Activated CD8-positive, alpha-beta memory T cell treated with anti-CD3 and anti-CD28 coated beads for 48 hours (primary cell): ENCODE measurements at regions not wholly inside any gene's neighbourhood (a gene's known extent, or its start where the extent isn't known, plus 50 kb on each side); places are given as distances from the start of the nearest gene placed in this dataset.

Experiments used
- DNase-seq, 3 experiments: peaks; one replicate each; pipeline ENCODE4 v3.0.0-alpha.2; 2020; ENCODE audit warnings: low read depth in 2 of 3, low spot score in 2 of 3

DNA sequence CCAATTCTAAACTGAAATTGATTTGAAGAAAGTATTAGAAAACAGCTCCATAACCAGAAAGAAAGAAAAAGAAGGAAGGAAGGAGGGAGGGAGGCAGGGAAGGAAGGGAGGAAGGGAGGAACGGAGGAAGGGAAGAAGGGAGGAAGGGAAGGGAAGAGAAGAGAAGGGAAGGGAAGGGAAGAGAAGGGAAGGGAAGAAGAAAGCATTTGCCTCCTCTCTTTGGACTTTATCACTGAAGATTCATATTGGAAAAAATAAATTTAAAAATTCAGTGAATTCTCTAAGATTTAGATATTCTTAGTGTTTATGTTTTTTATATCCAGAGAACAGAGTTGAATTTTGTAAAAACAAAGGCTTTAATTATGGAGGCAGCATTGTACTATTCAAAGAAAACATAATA lies 68.5 kb upstream of the NXT1 start:
- DNase-seq = no peak

DNA sequence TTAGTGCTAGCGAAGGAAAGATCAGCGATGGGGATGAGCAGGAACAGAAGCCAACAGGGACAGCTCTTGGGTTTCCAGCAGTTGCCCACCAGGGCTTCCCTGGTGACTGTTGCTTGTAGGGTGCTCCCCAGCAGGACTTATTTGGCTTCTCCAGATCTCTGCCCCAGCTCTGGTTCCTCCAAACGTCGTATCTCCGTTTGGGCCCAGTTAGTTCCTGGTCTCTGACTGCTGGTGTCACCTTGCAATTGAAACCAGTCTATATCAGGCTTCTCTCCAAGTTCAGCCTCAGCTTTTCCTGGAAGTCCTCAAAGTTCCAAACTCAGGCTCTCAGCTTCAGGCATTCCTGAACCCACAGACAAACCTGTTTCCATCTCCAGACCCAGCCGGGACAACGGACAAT lies 70.8 kb upstream of the NXT1 start:
- DNase-seq = no peak

DNA sequence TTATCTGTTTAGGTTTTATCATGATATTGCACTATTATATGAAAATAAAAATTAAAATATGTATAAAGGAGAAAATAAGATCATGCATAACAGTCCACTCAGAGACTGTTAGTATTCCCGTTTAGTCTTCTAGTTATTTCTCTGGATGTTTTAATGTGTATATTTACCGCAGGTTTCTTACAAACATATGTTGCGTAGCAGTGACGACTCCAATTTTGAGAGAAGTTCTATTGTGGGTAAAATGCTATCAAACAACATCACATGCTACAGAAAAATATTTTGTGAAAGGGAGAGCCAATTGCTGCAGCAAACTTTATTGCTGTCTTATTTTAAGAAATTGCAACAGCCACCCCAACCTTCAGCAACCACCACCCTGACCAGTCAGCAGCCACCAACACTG lies 72.4 kb upstream of the NXT1 start:
- DNase-seq = no peak

DNA sequence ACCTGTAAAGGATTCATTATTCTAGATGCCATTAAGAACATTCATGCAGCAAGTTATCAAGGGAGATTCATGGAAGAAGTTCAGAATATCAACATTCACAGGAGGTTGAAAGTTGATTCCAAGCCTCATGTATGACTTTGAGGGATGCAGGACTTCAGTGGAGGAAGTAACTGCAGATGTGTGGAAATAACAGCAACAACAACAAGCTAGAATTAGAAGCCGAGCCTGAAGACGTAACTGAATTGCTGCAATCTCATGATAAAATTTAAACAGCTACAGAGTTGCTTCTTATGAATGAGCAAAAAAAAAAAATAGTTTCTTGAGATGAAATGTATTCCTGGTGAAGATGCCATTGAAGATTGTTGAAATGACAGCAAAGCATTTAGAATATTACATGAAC lies 73.3 kb upstream of the NXT1 start:
- no peak for DNase-seq

DNA sequence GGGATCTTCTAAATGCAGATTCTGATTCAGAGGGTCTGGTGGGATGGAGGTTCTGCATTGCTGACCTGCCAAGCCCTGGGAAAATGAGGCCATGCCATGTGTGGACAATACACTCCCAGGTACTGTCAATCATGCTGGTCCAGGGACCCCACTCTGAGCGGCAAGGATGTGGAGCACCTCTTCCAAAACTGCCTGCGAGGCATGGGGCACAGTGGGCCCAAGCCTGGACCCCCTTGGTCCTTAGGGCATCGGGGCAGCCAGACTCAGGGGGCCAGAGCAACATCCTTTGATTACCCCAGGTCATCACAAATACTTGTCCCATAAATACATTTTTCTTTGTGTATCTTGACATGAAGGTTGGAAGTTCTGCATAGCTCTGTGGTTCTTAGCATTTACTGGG lies 76.8 kb upstream of the NXT1 start:
- DNase-seq = no peak

DNA sequence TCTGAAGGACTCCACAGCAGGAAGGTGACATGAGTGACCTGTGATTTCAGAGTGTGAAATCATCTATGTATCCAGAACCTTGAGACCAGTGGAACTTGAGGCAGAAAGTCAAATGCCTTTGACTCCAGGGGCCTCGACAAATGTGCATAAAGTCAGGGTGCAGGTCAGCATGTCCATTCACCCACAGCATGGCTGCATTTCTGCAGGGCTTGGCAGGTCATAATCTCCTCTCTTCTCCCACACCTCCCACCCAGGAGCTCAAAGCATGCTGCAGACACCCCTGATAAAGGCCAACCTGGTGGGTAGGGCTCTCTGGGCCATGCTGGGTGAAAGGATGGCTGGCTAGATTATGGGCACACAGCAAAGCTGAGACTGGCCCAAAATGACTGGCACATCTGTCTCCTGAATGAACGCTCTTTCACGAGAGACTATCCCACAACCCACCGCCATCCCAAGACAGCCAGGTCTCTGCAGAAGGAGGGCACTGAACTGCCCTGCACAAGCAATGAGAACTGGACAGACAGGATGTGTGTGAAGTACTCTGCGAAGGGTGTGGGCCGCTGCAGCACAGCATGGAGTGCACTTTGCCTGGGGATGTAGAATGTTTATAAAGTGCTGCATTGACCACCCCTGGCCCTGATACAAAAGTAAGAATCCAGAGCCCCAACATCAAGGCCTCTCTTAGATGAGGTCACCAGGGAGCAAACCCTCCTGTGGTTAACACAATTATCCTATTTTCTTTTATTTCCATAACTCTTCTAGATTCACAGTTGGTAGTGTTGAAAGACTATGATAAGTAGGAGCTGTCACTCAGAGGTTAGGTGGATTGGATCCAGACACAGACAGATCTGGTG lies 78.2 kb upstream of the NXT1 start:
- no peak for DNase-seq

DNA sequence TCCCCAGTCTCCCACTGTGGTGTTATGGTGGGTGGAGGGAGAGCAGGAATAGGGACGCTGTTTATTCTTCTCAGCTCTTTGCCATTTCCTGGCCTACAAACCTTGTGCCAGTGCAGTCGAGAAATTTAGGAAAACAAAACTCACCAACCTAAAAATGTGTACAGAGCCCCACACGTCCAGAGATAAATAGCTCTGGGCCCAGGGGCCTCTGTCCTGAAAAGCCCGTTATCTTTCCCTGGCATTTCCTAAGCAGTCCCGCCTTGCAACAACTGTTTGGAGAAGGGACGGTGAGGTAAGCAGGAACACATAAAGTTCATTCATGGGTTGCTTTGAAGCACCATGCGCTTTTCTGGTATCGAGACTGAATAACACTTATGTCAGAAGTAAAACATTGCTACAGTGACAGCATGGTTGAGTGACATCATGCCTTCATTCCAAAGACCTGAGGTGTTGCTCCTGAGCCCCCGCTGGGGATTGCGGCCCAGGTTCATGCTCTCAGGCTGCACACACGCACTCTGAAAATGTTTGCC lies 80.1 kb upstream of the NXT1 start:
- DNase-seq = no peak

DNA sequence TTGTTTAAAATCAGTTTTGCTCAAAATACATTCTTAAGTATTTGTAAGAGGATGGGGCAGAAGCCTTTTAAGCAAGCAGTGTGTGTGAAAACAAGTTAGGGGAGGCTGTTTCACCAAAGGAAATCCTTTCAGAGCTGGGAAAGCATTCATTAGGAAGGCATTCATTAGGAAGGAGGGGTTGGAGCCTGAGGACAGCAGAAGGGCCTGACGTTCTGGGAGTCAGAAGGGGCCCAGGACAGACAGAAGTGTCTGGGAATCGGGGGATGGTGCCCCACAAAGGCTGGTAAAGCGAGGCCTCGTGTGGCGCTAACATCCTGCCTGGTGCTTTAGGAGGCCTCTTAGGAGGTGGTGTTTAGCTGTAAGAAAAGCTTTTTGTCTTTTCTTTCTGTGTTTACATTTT lies 80.6 kb upstream of the NXT1 start:
- DNase-seq = no peak

DNA sequence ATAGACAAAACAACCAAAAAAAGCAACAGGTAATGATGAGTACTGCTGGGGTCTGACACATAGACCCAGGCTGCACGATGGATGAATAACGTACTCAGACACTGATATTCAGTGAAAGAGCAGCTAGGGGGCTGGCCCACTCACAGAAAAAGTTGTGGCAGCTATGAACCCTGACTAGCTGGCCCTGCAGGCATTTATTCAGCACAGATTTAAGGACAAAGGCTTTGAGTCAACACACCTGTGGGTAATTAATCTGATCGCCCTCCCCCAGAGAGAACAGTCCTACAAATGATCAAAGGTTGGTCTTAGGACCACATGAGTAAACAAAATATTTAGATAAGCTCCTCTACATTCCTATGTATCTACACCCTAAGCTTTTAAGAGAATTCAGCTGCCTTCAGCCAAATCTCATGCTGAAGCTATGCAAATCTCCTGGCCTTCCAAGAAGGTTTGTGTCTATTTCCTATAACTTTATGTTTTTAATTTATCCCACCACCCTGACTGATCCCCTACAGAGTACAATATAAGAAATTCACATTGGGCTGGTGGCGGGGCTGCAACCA lies 81.7 kb upstream of the NXT1 start:
- DNase-seq = no peak

DNA sequence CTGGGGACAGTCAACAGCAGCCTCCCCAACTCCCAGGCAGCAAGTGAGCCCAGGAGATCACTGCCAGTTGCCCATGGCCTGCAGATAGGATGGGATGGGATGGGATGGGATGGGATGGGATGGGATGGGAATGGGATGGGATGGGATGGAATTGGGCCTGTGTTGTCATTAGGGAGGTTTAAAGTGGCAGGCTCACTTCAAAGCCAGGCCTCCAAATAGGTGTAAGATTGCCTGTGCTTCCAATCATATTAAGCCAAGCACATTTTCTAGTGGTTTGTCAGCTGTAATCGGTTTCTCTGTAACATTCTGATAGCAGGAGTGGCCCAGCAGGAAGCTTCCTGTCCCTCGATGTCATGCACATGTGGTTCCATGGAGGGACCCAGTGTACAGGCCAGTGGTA lies 82.7 kb upstream of the NXT1 start:
- DNase-seq = no peak

DNA sequence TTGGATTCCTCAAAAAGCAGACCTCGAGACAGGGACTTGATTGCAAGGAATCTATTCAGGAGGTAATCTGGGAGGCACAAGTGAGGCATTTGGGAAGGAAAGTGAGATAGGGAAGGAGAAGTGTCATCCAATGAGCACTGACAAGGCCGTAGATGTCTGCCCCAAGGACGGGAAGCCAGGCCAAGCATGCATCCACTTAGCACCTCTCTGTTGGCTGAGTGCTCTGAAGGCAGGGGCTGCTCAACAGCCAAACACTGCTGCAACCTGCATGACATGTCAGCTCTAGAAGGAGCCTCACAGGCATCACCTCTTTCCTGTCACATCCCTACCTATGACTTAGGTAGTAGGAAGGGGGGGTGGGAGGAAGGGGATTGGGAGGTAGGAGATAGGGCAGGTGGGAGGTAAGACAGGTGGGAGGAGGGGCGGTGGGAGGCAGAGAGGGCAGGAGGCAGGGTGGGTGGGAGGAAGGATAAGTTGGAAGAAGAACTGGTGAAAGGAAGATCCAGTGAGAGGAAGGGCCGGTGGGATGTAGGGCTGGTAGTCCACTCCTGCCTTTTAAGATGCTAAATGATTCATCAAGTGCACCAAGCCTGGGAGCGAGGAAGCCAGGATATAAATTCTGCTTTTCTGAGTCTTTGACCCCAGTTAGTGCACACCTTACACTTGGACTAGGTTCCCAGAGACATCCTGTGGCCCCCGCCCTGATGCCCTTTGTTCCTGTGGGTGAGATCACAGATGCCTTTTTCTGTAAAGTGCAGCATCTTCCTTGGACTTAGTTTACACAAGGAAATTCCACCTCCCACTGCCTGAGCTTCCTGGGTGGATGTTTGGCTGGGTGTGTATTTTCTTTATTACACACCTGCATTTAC lies 83.8 kb upstream of the NXT1 start:
- no peak for DNase-seq

DNA sequence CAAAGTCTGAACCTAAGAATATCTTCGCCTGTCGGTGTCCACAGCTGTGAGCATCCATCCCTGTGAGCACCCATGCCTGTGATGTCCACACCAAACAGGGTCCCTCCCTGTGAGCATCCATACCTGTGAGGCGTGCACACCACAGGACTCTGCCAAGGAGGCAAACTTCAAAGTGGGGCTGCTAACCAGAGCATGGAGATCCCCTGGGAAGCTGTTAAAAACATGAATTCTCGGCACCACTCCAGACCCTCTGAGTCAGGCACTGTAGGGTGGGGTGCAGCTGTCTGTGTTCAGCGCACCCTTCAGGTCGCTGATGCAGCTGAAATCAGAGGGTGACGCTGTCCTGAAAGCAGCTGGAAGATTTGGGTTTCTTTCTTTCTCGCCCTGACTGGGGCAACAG lies 85.4 kb upstream of the NXT1 start:
- DNase-seq = no peak

DNA sequence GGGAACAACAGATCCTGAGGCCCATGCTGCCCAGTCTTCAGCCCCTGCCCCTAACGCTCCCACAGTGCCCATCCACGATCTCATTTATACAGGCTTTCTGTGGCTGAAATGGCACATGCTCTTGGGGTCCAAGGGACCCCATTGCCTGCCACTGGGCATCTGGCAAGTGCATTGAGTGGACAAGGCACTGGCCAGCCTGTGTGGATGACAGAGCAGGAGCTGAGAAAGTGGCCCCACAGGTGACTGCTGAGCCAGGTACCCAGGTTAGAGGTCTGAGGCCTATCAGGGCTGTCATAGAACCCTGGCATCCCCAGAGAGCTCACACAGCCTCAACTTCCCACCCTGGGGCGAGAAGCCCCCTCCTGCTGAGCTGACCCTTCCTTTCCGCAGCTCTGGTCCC lies 86.0 kb upstream of the NXT1 start:
- no peak for DNase-seq

DNA sequence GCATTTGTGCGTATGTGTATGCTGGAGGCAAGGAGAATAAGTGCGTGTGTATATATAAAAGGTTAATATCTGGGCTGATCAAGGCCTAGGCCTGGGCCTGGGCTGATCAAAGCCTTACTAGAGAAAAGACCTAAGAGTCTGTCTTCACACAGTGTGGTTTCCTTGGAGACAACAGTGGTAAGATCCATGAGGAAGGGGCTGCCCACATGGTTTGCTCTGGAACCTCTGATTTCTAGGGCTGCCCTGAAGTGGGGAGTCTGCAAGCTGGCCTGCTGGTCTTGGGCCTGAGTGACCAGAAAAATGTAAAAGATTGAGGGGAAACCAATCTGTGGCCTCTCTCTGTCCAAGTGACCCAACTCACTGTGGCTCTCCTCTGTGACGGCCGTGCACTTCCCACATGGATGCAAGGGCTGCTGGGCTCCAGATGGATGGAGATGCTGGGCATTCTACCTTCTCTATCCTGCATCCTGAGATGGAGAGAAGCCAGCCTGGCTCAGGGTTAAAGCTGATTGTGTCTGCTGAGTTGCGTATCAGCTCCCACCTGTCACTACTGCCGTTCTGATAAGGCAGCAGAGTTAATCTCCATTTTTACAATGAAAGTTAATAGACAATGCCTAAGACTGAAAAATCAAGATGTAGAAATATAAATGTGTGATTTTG lies 90.3 kb upstream of the NXT1 start:
- DNase-seq = no peak

DNA sequence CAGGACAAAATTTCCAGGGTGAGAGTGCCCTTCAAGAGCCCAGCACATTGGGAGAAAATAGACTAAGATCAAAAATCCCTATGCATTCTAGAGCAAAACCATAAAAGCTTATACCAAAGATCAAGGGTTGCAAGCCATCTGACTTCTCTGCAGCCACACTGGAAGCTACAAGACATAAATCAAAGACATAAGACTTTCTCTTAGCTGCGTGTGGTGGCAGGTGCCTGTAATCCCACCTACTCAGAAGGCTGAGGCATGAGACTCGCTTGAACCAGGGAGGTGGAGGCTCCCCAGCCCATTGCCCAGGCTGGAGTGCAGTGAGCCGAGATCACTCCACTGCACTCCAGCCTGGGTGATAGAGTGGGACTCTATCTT lies 91.9 kb upstream of the NXT1 start:
- DNase-seq = no peak

DNA sequence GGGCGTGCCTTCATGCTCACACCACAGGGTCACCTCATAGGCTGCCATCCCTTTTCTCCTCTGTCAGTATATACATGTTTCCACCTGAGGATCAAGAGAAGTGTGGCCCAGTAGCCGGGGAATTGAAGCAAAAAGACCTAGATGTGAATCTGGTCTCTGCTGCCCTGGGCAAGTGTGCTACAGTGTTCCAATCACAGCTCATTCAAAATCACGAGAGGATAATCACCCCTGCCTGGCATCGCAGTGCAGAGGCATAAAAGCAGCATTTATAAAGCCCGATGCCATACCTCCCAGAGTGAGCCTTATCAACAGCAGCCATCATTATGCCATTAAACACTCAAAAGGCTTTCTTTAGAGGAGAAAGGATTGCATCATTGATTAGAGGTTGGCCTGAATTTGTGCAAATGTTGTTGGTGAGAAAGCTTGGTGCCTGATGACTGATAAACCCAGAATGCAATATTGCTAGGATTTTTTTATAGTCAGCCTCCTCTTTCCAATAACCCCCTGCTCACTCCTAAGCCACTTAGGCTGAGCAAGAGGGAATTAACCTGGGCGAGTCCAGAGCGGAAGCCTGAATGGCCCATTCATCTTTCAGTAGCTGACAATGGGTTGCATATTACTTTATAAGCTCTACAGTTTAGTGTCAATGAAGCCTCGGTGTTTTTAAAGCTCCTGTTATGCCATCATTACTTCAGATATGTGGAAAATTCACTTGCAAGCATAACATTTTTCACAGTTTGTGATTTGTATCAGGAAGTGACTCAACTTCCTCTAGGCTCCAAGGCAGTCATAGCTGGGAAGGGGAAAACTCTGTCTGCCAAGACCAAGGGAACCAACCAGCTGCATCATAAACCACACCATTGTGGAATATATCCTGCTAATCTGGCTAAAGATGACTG lies 92.5 kb upstream of the NXT1 start:
- no peak for DNase-seq

DNA sequence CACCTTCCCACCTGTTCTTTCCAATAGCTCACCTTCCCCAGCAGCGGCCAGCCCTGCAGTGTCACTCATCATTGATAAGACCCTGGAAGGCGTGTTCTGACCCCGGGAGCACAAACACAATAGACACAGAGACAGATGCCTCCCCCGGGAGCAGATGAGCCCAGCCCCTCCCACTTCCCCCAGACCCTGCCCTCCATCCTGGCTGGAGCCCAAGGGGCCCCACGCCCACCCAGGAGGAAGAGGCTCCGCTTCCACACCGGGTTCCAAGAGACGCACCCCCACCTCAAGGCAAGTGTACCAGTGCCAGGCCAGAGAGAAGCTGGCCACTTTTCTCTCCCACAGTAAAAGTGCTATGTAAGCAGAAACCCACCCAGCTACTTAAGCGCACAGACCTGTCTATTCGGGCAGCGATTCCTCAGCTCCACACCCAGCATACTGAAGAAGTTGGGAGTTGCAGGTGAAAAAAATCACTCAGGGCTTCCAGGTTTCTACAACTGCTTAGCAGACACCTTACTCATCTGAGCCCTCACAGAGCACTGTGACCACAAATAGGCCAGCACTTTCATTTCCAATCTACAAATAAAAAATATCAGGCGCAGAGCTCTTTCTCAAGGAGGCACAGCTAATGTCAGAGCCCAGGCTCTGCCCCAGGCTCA lies 93.4 kb upstream of the NXT1 start:
- DNase-seq = no peak

DNA sequence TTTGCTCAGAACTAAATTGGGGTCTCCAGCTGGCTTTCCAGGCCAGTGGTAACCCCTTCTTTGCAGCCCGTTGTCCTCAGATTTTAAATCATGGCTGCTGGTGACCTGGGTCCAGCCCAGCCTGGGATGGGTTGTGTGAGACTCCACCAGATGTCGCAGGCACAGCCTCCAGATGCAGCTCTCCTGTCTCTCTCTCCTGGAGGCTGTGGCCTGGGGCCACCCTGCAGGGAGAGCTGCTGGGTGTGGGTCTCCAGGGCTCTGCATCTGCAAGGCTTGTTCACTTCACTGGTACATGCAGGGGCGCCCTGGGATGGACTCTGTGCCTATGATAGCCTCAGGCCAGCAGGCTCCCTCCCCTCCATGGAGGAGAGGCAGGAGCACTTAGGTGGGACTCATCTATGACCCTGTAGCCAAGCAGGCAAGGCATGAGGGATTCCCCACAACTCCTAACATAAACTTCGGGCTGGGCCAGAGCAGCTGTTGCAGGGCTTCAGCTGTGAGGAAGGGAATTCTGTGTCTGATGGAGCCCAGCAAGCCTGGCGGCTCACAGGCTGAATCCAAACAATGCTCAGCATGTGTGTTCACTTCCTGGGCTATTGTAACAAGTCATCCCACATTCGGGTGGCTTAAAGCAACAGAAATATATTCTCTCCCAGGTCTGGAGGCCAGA lies 94.7 kb upstream of the NXT1 start:
- no peak for DNase-seq

DNA sequence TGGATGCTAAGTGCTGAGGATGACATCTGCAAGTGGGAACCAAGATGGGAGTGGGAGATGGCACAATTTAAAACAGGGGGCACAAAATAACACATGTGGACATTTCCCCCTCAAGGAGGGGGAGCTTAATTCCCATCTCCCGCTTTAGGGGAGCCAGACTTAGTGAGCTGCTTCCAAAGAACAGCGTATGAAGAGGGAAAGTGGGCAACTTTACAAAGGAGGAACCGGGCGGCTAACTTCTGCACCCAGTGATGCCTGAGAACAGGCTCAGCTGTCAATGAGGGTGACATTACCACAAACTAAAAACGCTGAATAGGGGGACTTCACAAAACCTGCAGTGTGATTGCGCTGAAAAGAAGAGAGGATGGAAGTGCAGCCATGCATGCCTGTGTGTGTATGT lies 95.5 kb upstream of the NXT1 start:
- DNase-seq = no peak
